HG03064 (cell line): ENCODE measurements at regions not wholly inside any gene's neighbourhood (a gene's known extent, or its start where the extent isn't known, plus 50 kb on each side); places are given as distances from the start of the nearest gene placed in this dataset.
"Not testable (repeated sequence)": the region's sequence is repeated elsewhere in the genome, so short reads cannot be mapped to it uniquely, and the experiment has no call there.

ENCODE experiments used
- ATAC-seq: cut with Tn5 transposase; IDR thresholded peaks from one replicate; pipeline ENCODE4 v1.9.1; 2021; ENCODE audit warnings: low read depth; ENCODE audit not compliant: unreplicated experiment

DNA sequence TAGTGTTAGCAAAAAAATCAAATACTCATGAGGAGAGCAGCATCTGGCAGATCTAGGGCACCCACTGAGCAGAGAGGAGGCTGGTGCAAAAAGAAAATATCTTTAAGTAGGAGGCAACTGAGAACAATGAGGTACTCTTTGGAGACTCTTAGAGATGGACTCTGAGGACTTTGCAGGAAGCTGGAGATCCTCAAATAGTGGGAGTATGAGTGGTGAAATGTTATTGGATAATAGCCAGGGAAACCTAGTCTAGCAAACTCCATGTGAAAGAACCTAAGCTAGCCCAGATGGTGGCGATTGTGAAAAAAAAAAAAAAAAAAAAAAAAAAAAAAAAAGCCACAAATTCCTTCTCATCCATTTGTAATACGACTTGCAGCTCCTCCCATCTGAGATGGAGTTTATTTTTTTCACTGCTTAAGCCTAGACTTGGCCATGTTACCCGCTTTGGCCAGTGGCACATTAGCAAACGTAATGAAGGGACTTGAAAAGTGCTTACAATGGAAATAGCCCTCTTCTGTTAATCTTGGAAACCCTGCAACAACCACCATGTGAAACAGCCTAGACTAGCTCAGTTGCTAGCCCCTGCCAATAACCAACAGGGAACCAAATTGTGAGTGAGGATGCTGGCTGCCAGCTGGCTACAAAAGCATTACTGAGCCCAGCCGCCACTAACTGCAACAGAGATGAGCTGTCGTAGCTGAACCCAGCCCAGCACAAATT is 476.2 kb downstream of the KLF12 start:
- no peak for ATAC-seq

DNA sequence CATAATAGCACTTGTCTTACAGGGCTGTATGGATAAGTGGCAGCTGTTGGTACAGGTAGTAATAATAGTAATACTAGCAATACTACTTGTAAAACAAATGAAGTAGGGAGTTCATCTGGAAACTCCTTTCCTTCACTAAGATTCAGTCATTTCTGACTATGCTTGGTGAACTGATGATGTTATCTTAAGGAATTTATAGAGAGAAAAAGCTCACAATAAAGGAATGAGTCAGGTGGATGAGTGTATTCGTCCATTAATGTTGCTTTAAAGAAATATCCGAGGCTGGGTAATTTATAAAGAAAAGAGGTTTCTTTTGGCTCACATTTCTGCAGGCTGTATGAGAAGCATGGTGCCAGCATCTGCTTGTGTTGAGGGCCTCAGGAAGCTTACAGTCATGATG is 477.3 kb downstream of the KLF12 start:
- ATAC-seq, result no peak

DNA sequence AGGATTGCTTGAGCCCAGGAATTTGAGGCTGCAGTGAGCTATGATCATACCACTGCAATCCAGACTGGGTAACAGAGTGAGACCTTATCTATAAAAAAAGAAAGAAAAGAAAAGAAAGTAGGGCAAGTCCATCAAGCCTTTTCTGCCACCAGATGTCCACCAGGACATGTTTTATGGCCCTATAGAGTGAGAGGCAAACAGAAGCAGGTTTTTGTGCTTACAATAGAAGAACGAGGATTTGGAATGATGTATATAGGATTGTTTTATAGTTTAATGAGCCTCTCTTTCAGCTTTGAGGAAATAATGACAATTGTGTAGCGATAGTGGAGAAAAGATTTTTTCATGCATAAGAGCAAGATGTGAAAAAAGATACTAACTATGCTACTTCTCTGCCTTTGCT is 480.5 kb downstream of the KLF12 start:
- no peak for ATAC-seq

DNA sequence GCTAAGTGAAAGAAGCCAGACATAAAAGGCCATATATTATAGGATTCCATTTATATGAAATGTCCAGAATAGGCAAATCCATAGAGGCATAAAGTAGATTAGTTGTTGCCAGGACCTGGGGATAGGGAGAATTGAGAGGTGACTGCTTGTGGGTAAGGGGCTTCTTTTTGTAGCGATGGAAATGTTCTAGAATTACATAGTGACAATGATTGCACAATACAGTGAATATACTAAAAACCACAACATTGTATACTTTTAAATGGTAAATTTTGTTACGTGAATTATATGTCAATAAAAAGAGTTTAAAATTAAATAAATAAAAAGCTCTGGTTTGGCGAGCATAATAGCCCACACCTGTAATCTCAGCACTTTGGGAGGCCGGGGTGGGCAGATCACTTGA is 486.8 kb downstream of the KLF12 start:
- no peak for ATAC-seq

DNA sequence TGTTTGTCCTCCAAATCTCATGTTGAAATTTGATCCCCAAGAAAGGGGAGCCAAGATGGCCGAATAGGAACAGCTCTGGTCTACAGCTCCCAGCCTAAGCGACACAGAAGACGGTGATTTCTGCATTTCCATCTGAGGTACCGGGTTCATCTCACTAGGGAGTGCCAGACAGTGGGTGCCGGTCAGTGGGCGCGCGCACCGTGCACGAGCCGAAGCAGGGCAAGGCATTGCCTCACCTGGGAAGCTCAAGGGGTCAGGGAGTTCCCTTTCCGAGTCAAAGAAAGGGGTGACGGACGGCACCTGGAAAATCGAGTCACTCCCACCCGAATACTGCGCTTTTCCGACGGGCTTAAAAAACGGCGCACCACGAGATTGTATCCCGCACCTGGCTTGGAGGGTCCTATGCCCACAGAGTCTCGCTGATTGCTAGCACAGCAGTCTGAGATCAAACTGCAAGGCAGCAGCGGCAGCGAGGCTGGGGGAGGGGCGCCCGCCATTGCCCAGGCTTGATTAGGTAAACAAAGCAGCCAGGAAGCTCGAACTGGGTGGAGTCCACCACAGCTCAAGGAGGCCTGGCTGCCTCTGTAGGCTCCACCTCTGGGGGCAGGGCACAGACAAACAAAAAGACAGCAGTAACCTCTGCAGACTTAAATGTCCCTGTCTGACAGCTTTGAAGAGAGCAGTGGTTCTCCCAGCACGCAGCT is 493.6 kb downstream of the KLF12 start:
- ATAC-seq, result not testable (repeated sequence)

DNA sequence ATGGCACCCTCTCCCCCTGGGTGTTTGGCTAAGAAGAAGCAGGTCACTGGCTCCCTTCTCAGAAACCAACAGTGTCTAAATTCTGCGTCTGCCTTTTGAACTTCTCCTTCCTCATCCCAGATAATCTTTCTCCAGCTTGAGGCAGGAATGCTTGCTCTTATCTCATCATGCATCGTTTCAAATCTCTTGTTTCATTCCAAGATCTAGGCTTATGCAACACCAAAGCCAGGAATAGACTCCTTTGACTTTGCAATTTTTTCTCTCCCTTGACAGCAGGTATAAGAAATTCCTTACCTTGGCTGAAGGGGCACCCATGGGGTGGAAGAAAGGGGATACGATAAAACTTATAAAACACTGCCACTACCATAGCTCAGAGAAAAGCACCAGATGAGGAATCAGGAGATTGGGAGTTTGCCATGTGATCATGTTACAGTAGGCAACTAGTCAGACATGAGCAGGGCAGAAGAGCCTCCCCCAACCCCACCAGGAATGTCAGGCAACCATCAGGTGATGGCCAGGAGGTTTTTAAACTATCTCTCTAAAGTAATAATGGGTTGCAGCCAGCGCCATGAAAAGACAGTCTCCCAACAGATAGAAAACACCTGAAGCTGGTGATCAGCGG is 498.9 kb downstream of the KLF12 start:
- ATAC-seq, result no peak

DNA sequence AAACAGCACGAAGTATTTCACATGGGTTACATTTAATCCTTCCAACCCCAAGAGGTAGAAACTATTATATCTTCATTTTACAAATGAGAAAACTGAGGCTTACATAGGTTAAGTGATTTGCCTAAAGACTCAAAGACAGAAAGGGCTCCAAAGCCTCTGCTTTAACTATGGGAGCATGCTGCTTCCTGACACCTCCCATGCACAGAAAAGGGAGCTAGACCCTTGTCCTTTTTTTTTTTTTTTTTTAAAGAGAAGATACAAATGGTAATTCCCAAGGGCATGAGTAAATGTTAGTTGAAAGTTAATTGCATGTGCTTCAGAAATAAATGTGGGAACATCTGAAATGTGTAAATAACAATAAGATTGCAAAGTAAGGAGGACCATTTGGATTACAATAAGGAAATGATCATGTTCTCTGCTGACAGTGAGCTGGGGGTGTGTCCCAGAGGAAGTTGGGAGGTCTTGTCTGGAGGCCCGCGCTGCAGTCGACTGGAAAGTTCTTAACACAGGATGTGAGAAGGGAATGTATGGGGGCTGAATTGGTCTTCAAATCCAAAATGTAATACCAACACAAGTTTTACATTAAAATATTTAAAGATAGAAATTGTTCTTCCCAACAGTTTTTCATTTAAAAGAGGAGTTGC is 500.3 kb downstream of the KLF12 start:
- no peak for ATAC-seq

DNA sequence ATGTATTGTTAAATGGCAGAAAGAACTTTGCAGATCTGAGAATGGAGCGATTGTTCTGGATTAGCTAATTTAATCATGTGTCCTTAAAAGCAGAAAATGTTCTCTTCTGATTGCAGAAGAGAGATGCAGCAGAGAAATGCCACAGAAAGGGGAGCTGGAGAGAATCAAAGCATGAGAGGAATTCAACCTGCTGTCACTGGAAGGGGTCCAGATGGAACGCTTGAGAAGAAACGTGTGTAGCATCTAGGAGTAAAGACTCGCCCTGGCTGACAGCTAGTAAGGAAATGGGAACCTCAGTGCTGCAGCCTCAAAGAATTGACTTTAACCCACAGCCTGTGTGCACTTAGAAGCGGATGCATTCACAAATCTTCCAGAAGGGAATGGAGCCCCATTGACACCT is 502.8 kb downstream of the KLF12 start:
- no peak for ATAC-seq

DNA sequence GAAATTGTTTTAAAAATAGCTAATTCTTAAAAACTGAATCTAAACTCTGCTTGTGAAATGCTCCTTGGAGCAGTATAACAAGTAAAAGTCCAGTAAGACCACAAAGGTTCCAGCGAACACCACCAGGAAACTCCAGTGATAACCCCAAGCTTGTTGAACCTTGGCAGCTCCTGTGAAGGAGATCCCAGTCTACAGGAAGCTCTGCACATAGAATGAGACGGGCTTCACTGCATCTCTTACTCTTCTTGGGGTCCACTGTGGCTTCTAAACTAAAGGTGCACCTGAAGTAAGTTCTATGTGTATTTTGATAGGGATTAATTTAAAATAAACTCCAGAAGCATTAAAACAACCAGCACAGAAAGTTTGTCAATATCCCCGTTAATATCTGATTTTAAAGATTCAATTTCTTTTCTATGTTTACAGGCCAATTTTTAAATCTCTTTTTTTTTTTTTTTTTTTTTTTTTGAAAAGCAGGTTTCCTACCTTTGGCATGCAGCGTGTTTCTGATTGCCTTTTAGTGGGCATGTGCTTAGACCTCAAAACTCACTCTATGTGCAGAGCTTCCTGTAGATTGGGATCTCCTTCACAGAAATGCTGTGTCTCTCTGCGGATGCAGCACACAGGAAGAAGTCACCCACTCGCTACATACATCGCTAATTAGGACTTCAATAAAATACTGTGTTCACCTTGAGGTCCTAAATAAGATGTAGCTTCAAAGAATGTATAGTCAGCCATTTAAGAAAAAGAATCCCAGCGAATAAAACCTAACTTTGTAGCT is 508.5 kb downstream of the KLF12 start:
- no peak for ATAC-seq

DNA sequence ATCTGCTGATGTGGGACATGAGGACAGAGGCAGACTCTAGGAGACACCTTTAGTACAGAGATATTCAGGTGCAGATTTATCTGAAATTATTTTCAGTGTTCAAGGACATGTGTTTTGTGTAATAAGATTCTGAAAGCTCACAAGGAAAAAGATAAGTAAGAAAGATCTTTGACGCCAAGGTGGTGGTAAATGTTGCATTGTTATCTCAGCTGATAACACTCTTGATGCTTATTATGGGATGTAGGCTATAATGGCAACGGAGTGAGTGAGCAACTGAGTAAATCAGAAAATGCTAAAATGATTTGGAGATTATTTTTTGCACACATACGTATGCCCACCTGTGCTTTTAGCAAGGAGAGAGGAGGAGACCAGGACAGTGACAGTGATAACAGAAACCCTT is 510.9 kb downstream of the KLF12 start:
- no peak for ATAC-seq

DNA sequence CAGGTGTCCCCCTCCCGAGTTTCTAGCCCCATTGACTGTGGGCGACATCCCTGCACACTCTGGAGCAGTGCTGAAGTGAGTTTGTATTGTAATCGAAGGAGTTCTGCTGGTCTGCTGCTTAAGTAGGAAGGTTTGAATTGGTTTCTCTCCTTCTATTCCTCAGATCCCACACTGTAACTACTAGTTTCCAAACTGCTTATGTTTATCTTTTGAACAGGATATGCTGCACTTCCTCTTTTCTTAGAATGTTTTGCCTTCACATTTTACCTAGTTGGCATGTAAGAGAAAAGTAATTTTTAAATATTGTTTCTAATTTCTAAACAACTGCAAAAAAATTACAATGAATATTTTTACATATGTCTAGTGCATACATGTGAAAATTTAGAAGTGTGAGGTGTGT is 511.8 kb downstream of the KLF12 start:
- no peak for ATAC-seq

DNA sequence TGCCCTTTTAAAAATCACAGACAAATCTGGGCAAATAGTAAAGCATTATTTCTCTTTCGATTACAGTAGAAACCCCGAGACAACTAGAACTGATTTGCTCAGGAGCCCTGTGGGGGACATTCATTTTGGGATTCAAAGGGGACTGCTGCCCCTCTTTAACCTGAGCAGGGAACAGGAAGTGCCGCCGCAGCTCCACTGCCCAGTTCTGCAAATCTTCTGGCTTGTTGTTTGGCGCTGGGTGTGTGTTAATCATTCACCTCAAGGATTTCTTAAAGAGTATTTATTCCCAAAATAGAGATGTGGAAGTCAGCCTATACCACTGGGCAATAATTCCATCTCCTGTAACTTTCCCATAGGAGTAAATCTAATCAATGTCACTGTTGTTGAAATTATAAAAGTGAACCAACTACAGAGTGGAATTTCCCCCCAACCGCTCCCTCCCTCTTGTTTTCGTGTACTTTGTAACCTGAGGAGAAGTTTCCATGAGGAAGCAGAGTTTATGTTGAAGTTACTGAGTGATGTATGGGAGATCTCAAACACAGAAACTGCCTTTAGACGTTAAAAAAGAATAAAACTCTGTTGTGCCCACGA is 515.8 kb downstream of the KLF12 start:
- no peak for ATAC-seq

DNA sequence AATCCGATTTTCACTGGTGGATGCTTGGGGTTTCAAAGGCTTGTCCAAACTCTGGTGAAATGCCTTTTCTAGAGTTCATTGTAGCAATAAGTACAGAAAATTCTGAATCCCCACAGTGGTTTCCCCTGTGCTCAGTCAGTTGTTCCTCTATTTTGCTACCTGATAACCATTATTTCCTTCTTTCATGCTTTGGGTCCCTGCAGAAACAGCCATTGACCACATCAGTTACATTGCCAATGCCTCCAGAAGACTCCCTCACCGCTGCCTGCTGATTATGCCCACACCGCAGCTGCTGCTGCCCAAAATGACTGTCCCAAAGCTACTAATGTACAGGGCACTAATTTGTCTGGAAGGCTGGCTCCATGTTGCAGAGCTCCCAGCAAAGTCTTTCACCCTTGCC is 517.3 kb downstream of the KLF12 start:
- ATAC-seq, result no peak

DNA sequence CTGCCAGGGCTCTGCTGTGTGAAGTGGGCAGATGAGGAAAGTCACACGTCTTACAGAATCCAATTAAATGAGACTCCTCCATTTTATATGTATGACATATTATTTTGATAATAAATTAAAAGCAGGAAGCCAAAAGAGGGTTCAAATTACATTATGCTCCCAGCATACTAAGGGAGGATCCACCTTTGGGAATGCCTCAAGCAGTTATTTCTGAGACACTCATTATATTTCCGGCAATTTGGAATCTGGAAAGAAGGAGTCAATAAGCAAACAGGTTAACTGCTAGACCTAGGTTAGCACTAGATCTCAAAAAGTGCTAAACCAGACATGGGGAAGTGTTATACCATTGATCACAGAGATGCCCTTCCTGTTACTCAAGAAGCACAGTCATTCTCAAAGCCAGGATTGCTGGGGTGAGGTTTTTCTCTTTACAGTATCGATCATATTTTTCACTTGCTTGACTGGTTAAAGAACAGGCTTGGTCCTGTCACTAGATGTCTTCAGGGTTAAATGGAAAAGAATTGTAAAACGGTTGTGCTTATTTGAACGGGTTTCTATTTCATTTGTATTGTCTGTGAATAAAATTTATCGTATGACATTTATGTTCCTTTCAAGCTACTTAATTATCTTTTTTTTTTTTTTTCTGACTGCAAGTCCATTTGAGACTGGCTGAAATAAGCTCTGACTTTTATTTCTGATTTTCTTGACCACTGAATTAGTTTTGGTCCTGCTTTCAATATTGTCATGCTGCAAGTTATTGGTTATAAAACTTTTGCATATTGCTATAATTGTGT is 523.2 kb downstream of the KLF12 start:
- ATAC-seq, result no peak

DNA sequence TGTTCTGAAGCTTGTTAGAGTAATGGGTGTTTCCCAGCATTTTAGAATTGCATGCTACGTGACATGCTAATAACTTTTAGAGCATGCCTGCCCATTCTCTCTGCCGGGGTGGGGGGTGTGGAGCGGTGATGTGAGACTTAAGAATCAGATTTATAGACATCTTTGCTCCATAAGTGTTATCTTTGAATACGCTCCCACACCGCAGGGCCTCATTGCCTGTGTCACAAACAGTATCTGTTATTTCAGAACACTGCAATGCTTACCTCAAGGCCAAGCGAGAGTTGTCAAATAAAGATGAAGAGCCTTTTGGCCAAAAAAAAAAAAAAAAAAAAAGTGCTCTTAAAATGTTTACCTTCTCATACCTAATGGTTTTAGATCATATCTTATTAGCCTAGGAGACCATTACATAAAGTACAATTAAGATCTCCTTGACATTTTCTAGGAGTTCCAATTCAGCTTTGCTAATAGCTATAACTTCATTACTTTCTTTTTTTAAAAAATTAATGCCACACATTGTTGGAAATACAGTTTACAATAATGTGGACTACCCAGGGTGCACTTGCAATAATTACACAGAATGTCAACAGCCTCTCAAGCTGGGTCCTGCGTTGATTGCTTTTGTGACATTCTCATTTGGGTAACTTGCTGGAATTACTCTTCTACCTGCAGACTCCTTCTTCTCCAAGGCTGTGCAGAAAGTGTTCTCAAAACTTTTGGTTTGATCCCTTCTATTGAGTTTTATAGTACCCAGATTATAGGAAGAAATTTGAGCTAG is 525.3 kb downstream of the KLF12 start:
- no peak for ATAC-seq

DNA sequence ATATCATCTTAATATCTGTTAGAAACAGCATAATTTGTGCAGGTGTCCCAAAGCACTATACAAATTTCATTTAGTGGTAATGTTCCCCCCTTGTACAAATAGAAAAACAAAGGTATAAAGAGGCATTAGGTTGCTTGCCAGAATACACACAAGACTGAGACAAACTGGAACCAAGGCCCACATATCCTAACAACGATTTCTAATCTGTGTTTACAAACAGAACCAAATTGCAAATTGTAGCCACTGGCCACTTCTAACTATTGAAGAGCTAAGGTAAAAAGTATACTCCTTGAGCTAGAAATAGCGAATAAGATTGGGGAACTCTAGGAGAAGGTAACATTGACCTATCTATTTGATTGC is 526.1 kb downstream of the KLF12 start:
- ATAC-seq, result no peak

DNA sequence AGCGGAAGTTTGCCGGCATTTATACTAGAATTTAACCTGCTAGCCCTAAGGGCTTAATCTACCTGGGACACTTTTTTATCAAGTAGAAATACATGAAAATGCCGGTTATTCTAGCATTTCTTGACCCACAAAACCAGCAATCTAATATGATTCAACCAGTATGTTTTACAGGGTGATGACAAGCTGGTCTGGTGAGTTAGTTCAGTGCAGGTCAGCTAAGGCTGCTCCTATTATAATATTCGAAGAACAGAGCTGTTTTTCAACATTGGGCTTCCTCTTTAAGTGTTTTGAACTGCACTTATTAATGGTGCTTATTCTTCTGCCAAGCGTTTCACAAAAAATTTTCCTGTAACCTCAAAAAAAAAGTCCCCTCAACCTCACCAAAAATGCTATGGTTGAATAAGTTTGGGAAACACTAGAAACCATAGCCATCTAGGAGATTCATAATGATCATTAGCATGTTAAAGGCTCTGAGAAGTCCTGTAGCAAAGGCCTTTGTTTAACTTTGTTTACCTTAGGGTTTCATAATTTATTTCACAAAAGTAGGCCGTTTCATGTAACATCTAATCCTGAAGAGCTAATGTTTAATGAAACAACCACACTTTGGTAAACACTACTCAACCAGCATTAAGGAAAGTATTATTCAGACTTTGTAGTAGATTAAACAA is 526.6 kb downstream of the KLF12 start:
- no peak for ATAC-seq

DNA sequence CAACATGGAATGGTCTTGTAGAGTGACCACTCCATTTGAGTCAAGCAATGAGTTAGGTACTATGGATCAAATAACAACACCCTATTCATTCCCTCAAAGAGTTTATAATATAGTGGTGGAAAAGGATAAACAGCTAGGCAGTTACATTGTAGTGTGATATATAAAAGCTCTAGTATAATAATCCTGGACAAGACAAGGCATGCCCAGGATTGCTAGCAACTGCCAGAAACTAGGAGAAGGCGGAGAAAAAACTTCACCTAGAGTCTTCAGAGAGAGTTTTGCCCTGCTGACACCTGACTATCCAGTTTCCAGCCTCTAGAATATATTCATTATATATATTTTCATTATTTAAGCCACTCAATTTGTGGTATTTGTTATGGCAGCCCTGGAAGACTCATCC is 530.6 kb downstream of the KLF12 start:
- ATAC-seq, result no peak
